K562 (cell line): ENCODE measurements at regions not wholly inside any gene's neighbourhood (a gene's known extent, or its start where the extent isn't known, plus 50 kb on each side); places are given as distances from the start of the nearest gene placed in this dataset.

ENCODE experiments used
- ATAC-seq: fragments of 200-7000 bp; cut with Tn5 transposase; 3 replicates; pipeline ENCODE4 v1.9.1; 2020; ENCODE audit warnings: moderate library complexity
- BruUV-seq: library from RNA; stranded (reverse); fragments of 400-500 nt; replicated peaks from 2 replicates; lab custom pipeline; 2021; lab: Mats Ljungman, UMichigan
- CTCF ChIA-PET: fragments of 300-600 bp; formaldehyde crosslinking; extraction: SDS; loops from one replicate; lab custom pipeline; 2021; ENCODE audit warnings: low intra/inter-chr PET ratio; lab: Yijun Ruan, JAX
- POLR2A ChIA-PET: fragments of 300-600, 350-650 bp; sonication (Branson Sonifier 250); formaldehyde crosslinking; extraction: SDS; loops from one replicate; lab custom pipeline; 2021; ENCODE audit warnings: antibody characterized with exemption, inconsistent platforms; lab: Yijun Ruan, JAX
- DNase-seq, 4 experiments: peaks; one replicate each; pipeline versions ENCODE4 v3.0.0 to v3.0.0-alpha.2; 2011 to 2018; ENCODE audit warnings: low spot score in 3 of 4, mixed read lengths in 3 of 4; ENCODE audit errors: extremely low read depth in 1 of 4
- FAIRE-seq: peaks from 2 replicates; lab custom pipeline; 2011; peaks lifted over from hg19 to GRCh38; lab: Jason Lieb, UNC
- H2AFZ ChIP-seq: 2 replicates; pipeline ENCODE4 v1.6.0; 2011; ENCODE audit warnings: low read depth, low read length, control low read depth, inconsistent platforms
- H3K27ac ChIP-seq: fragments of 200-600 bp; 3 replicates; pipeline ENCODE4 v1.8.0; 2011; ENCODE audit warnings: low read depth, mild to moderate bottlenecking, control low read depth, inconsistent platforms, low read length, moderate library complexity, mixed read lengths; ENCODE audit errors: extremely low read depth
- H3K27me3 ChIP-seq, 2 experiments: fragments of 300-600 bp in 1 of 2; 2 replicates in 1 of 2; 3 replicates in 1 of 2; pipeline versions ENCODE4 v1.6.0 to v1.8.0; 2011; ENCODE audit warnings: inconsistent platforms in 2 of 2, low read length in 2 of 2, mild to moderate bottlenecking in 1 of 2, mixed read lengths in 1 of 2, moderate library complexity in 1 of 2; ENCODE audit not compliant: control insufficient read depth in 2 of 2, insufficient read depth in 2 of 2
- H3K36me3 ChIP-seq: fragments of 300-600 bp; 3 replicates; pipeline ENCODE4 v1.8.0; 2011; ENCODE audit warnings: mild to moderate bottlenecking, low read length, inconsistent platforms; ENCODE audit not compliant: control insufficient read depth, insufficient read depth
- H3K4me1 ChIP-seq, 2 experiments: fragments of 200-600 bp in 1 of 2; replicated peaks in 1 of 2; 2 replicates in 1 of 2; 3 replicates in 1 of 2; pipeline versions ENCODE4 v1.5.1 to v1.8.0; 2011; ENCODE audit warnings: inconsistent platforms in 2 of 2, low read length in 2 of 2, mild to moderate bottlenecking in 1 of 2, mixed read lengths in 1 of 2, moderate library complexity in 1 of 2; ENCODE audit not compliant: control insufficient read depth in 2 of 2, insufficient read depth in 2 of 2
- H3K4me2 ChIP-seq: 2 replicates; pipeline ENCODE4 v1.6.1; 2011; ENCODE audit warnings: low read length, control low read depth, inconsistent platforms, mixed read lengths; ENCODE audit not compliant: insufficient read depth
- H3K4me3 ChIP-seq: fragments of 200-600 bp; sonication (generic), shearing (Covaris generic); 2 replicates; pipeline ENCODE4 v1.5.1; 2016; ENCODE audit warnings: control low read depth, inconsistent platforms
- H3K79me2 ChIP-seq: fragments of 200-600 bp; 3 replicates; pipeline ENCODE4 v1.8.0; 2011; ENCODE audit warnings: low read length, inconsistent platforms; ENCODE audit not compliant: control insufficient read depth, insufficient read depth
- H3K9ac ChIP-seq, 2 experiments: 2 replicates each; pipeline versions ENCODE4 v1.6.0 to v1.6.1; 2011; ENCODE audit warnings: low read depth in 2 of 2, low read length in 2 of 2, control low read depth in 1 of 2, inconsistent platforms in 1 of 2, mild to moderate bottlenecking in 1 of 2, mixed read lengths in 1 of 2; ENCODE audit not compliant: insufficient read depth in 1 of 2
- H3K9me1 ChIP-seq: one replicate; pipeline ENCODE4 v1.6.0; 2011; ENCODE audit warnings: inconsistent platforms, mild to moderate bottlenecking, low read length, moderate library complexity; ENCODE audit not compliant: control insufficient read depth, insufficient read depth
- H3K9me3 ChIP-seq: replicated peaks from 2 replicates; pipeline ENCODE4 v1.5.1; 2011; ENCODE audit warnings: low read depth, low read length, inconsistent platforms; ENCODE audit not compliant: control insufficient read depth, insufficient read depth
- H4K20me1 ChIP-seq: replicated peaks from 2 replicates; pipeline ENCODE4 v1.6.1; 2011; ENCODE audit warnings: low read length, inconsistent platforms, mixed read lengths; ENCODE audit not compliant: control insufficient read depth, insufficient read depth
- BRF1 ChIP-seq: IDR thresholded peaks from 3 replicates; pipeline ENCODE4 v1.6.1; 2011; ENCODE audit warnings: borderline replicate concordance, mild to moderate bottlenecking; ENCODE audit not compliant: insufficient read length; ENCODE audit errors: extremely low read depth
- CHD2 ChIP-seq: IDR thresholded peaks from 2 replicates; pipeline ENCODE4 v1.6.1; 2011; ENCODE audit warnings: low read depth, low read length
- HCFC1 ChIP-seq: IDR thresholded peaks from 2 replicates; pipeline ENCODE4 v1.6.1; 2012; ENCODE audit warnings: low read depth, low read length, improper control_type of control experiment
- MYC ChIP-seq, 2 experiments: fragments of 250-450 bp in 1 of 2; sonication (Bioruptor Pico) in 1 of 2; IDR thresholded peaks; 2 replicates each; pipeline versions ENCODE4 v1.5.1 to v1.6.1; 2012 to 2021; ENCODE audit warnings: low read depth in 2 of 2, borderline replicate concordance in 1 of 2, improper control_type of control experiment in 1 of 2, low read length in 1 of 2, mild to moderate bottlenecking in 1 of 2, moderate library complexity in 1 of 2
- NFIC ChIP-seq: fragments of 450-650 bp; IDR thresholded peaks from 2 replicates; pipeline ENCODE4 v1.6.1; 2017; ENCODE audit warnings: mild to moderate bottlenecking, inconsistent platforms
- PRMT5 ChIP-seq: sonication (generic); formaldehyde crosslinking; IDR thresholded peaks from 2 replicates; pipeline ENCODE4 v1.5.0; 2020; ENCODE audit warnings: missing genetic modification reagents
- RHOXF2B ChIP-seq: fragments of 250-450 bp; sonication (Bioruptor Pico); conservative IDR thresholded peaks from 2 replicates; pipeline ENCODE4 v1.5.1; 2021
- SETDB1 ChIP-seq: IDR thresholded peaks from one replicate; pipeline ENCODE4 v1.6.1; 2012; ENCODE audit warnings: low read length, control low read depth, inconsistent platforms
- TFAM ChIP-seq: fragments of 250-450 bp; sonication (Bioruptor Pico); conservative IDR thresholded peaks from 2 replicates; pipeline ENCODE4 v1.5.0; 2021; ENCODE audit warnings: mild to moderate bottlenecking, moderate library complexity
- XRCC5 ChIP-seq: fragments of 200-400 bp; formaldehyde crosslinking; IDR thresholded peaks from 2 replicates; pipeline ENCODE4 v1.6.1; 2017; ENCODE audit warnings: low read depth, mild to moderate bottlenecking, low read length
- ZNF146 ChIP-seq: IDR thresholded peaks from one replicate; pipeline ENCODE4 v1.6.1; 2018; ENCODE audit warnings: missing compliant biosample characterization; ENCODE audit not compliant: unreplicated experiment
- ZNF316 ChIP-seq: fragments of 450-650 bp; IDR thresholded peaks from 2 replicates; pipeline ENCODE4 v1.6.1; 2016
- ZNF551 ChIP-seq: fragments of 250-450 bp; sonication (Bioruptor Pico); IDR thresholded peaks from 2 replicates; pipeline ENCODE4 v1.5.0; 2021; ENCODE audit warnings: mild to moderate bottlenecking, moderate library complexity
- ZNF696 ChIP-seq: fragments of 250-450 bp; sonication (Bioruptor Pico); conservative IDR thresholded peaks from 2 replicates; pipeline ENCODE4 v1.4.0; 2020; ENCODE audit warnings: mild to moderate bottlenecking, moderate library complexity
- ZNF764 ChIP-seq: fragments of 250-450 bp; sonication (Bioruptor Pico); IDR thresholded peaks from 2 replicates; pipeline ENCODE4 v1.4.0; 2020; ENCODE audit warnings: low read depth, mild to moderate bottlenecking, moderate library complexity
- WGBS: fragments of 100-300 bp; shearing (Covaris generic); methylation state at CpG from one replicate; pipeline ENCODE4 v1.1.6; 2016; ENCODE audit warnings: low coverage, mixed read lengths; ENCODE audit not compliant: insufficient coverage; ENCODE audit errors: missing lambda C conversion rate; 5-methylcytosine and 5-hydroxymethylcytosine counted together
- in situ Hi-C: fragments of 300-500 bp; cut with MboI; formaldehyde crosslinking; loops from 4 replicates; pipeline ENCODE4 v1.15.0; 2018; ENCODE audit warnings: inconsistent platforms, mixed read lengths
- intact Hi-C: fragments of 100-400 bp; cut with micrococcal nuclease; formaldehyde crosslinking; loops from 2 replicates; pipeline ENCODE4 v1.14.2; 2022
- TF ChIP-seq, protein P1 (sequence below): IDR thresholded peaks from 3 replicates; pipeline ENCODE4 v1.6.1; 2011; ENCODE audit warnings: borderline replicate concordance, mild to moderate bottlenecking; ENCODE audit not compliant: insufficient read length, insufficient read depth

DNA sequence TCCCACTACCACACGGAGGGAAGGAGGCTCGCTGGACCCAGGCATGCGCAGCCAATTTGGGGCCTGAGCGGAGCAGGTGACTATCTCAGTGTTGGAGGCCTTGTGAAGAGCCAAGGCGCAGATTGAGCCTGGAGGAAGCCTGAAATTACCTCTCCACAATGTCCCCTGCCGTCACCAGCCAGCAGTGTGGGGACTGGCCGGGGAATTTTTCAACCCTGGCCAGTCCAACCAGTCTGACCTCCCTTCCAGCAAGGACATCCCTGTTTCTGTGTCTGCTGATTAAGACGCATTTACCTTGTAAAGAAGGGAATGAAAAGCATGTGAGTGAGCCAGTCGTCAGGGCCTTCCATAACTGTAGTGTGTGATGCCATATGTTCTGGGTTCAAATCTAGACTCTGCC, 198.1 kb upstream of the IRX3 start (continued):
- TF ChIP-seq BRF1 (no peak), TFAM (CRISPR knock-in tag) (no peak)

DNA sequence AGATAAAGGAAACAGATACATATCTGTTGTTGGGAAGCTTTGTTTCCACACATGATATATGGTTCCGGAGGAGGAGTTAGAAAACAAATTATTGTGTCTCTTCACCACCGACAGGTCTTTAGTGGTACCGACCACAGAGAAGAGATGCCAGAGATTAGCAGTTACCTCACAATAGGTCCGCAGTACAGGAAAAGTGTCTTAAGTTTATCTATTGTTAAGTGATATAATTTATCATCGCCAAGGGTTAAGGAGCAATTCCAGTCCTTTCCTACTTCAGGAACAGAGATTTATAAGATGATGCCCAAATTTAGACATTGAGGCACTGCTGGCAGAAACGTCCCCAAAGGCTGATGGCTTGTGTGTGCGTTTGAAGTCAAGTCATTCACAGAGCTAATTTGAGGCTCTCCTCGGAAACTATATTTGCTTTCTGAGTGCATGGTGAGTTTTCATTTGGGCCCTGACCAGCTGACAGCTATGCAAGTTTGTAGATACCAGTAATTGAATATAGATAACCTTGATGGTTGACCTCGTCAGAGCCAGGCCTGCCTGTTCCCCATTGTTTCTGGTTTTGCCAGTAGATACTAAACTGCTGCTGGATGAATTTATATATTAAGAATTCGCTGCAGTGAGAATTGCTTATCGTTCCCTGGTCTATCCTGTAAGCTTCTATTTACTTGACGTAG, 196.4 kb upstream of the IRX3 start:
- POLR2A ChIA-PET = interaction anchor here (0.6 to 1.2 kb wide), 3 partner anchors 11 to 34 kb away, joined by 3 read pairs; no protein-coding TSS in a partner anchor
- no peak for FAIRE-seq
- TF ChIP-seq PRMT5 (CRISPR knock-in tag) (no peak), HCFC1 (no peak), MYC (IDR thresholded peaks at IDR 0.05; ENCODE audit: low read depth, low read length) (no peak), MYC (CRISPR knock-in tag; IDR thresholded peaks at IDR 0.05; ENCODE audit: borderline replicate concordance, low read depth) (no peak), CHD2 (no peak), ZNF316 (no peak), ZNF551 (CRISPR knock-in tag) (no peak), ZNF146 (CRISPR knock-in tag) (no peak), NFIC (no peak), ZNF696 (CRISPR knock-in tag) (no peak), ZNF764 (no peak), RHOXF2B (CRISPR knock-in tag) (no peak), SETDB1 (no peak), XRCC5 (no peak)
- TF ChIP-seq, protein P1, sequence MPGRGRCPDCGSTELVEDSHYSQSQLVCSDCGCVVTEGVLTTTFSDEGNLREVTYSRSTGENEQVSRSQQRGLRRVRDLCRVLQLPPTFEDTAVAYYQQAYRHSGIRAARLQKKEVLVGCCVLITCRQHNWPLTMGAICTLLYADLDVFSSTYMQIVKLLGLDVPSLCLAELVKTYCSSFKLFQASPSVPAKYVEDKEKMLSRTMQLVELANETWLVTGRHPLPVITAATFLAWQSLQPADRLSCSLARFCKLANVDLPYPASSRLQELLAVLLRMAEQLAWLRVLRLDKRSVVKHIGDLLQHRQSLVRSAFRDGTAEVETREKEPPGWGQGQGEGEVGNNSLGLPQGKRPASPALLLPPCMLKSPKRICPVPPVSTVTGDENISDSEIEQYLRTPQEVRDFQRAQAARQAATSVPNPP = no peak

More for the DNA sequence above, 196.4 kb upstream of the IRX3 start:
- CTCF ChIA-PET = no interaction called here
- in situ Hi-C loops (no loop called here), intact Hi-C loops (no loop called here)
- WGBS = 0% methylated on average over 12 of the region's 12 CpGs
- no peak overlapping the region for H3K4me3 ChIP-seq
- peaks cover 2 to 17% of the 10 kb centered on the region in 2 experiments; a peak in 2 of 5 replicates for H3K27me3 ChIP-seq
- no peaks in the 10 kb centered on the region for H3K79me2 ChIP-seq
- H3K9ac ChIP-seq = no peak overlapping the region
- H3K36me3 ChIP-seq = no peaks in the 10 kb centered on the region
- ATAC-seq = no peak
- no peaks in the 10 kb centered on the region for H3K9me1 ChIP-seq
- no peak overlapping the region for H3K4me2 ChIP-seq
- no TSS peak for BruUV-seq
- no peaks in the 10 kb centered on the region for H4K20me1 ChIP-seq
- H3K27ac ChIP-seq = no peak overlapping the region
- H2AFZ ChIP-seq = no peak overlapping the region
- no peaks in the 10 kb centered on the region for H3K4me1 ChIP-seq
- no peaks in the 10 kb centered on the region for H3K9me3 ChIP-seq
- no peak for DNase-seq
